GM12873 (cell line): ENCODE measurements at regions not wholly inside any gene's neighbourhood (a gene's known extent, or its start where the extent isn't known, plus 50 kb on each side); places are given as distances from the start of the nearest gene placed in this dataset.

Source experiments
- TF ChIP-seq, protein P1 (sequence below): IDR thresholded peaks from 2 replicates; pipeline ENCODE4 v1.5.1; 2012; ENCODE audit warnings: low read depth, mild to moderate bottlenecking, moderate library complexity, low read length, control low read depth; ENCODE audit not compliant: insufficient read depth; ENCODE audit errors: missing control alignments

GRCh38 chr6:74715355-74716085 lies 490.3 kb downstream of the COL12A1 start:
- TF ChIP-seq, protein P1, sequence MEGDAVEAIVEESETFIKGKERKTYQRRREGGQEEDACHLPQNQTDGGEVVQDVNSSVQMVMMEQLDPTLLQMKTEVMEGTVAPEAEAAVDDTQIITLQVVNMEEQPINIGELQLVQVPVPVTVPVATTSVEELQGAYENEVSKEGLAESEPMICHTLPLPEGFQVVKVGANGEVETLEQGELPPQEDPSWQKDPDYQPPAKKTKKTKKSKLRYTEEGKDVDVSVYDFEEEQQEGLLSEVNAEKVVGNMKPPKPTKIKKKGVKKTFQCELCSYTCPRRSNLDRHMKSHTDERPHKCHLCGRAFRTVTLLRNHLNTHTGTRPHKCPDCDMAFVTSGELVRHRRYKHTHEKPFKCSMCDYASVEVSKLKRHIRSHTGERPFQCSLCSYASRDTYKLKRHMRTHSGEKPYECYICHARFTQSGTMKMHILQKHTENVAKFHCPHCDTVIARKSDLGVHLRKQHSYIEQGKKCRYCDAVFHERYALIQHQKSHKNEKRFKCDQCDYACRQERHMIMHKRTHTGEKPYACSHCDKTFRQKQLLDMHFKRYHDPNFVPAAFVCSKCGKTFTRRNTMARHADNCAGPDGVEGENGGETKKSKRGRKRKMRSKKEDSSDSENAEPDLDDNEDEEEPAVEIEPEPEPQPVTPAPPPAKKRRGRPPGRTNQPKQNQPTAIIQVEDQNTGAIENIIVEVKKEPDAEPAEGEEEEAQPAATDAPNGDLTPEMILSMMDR: no peak

GRCh38 chr6:74713941-74714340 lies 491.9 kb downstream of the COL12A1 start:
- TF ChIP-seq, protein P1: no peak

GRCh38 chr6:74705451-74705850 lies 500.4 kb downstream of the COL12A1 start:
- TF ChIP-seq, protein P1: no peak

- TF ChIP-seq, protein P1: no peak
Measured at GRCh38 chr6:74690365-74690764, 515.5 kb downstream of the COL12A1 start.

- TF ChIP-seq, protein P1: no peak
Measured at GRCh38 chr6:74689601-74690000, 516.3 kb downstream of the COL12A1 start.

- TF ChIP-seq, protein P1: no peak
Measured at GRCh38 chr6:74677463-74677862, 528.4 kb downstream of the COL12A1 start.

- TF ChIP-seq, protein P1: no peak
Measured at GRCh38 chr6:74676906-74677305, 528.9 kb downstream of the COL12A1 start.
